Mucosa of descending colon (tissue), 3 donors: ENCODE measurements at regions not wholly inside any gene's neighbourhood (a gene's known extent, or its start where the extent isn't known, plus 50 kb on each side); places are given as distances from the start of the nearest gene placed in this dataset.
A peak's percentile ranks its signal among the peaks of the same experiment; 100 is the strongest.

Experiments
- ATAC-seq: fragments of 200-7000 bp; cut with Tn5 transposase; one replicate; pipeline ENCODE4 v1.9.1; 2020; ENCODE audit warnings: mild to moderate bottlenecking, moderate library complexity
- DNase-seq, 3 donors: peaks; one replicate each; pipeline ENCODE4 v3.0.0-alpha.2; 2020
- H3K36me3 ChIP-seq: fragments of 200-600 bp; one replicate; pipeline ENCODE4 v1.8.0; 2021; ENCODE audit warnings: low read depth, mild to moderate bottlenecking
- H3K4me1 ChIP-seq: fragments of 200-600 bp; one replicate; pipeline ENCODE4 v1.8.0; 2021; ENCODE audit warnings: low read depth, mild to moderate bottlenecking
- H3K4me3 ChIP-seq: fragments of 200-600 bp; one replicate; pipeline ENCODE4 v1.8.0; 2021; ENCODE audit warnings: mild to moderate bottlenecking
- H3K9me3 ChIP-seq: fragments of 200-600 bp; one replicate; pipeline ENCODE4 v1.8.0; 2021; ENCODE audit warnings: mild to moderate bottlenecking
- CTCF ChIP-seq: fragments of 200-600 bp; IDR thresholded peaks from one replicate; pipeline ENCODE4 v1.8.0; 2022; ENCODE audit warnings: antibody characterized with exemption, mild to moderate bottlenecking
- intact Hi-C, 2 donors: fragments of 100-400 bp; cut with DNase I in 1 of 2; cut with micrococcal nuclease in 1 of 2; formaldehyde crosslinking; loops; one replicate each; pipeline versions ENCODE4 v1.11.0 to v1.11.1; 2022; cut with DNase I, micrococcal nuclease
- donor health status: DM: no; HTN: no; CAD: no; lungs with moderate emphysema.
- donor health status: DM: no; HTN: no; CAD: no.
- donor health status: DM: no; HTN: yes; CAD: no.

DNA sequence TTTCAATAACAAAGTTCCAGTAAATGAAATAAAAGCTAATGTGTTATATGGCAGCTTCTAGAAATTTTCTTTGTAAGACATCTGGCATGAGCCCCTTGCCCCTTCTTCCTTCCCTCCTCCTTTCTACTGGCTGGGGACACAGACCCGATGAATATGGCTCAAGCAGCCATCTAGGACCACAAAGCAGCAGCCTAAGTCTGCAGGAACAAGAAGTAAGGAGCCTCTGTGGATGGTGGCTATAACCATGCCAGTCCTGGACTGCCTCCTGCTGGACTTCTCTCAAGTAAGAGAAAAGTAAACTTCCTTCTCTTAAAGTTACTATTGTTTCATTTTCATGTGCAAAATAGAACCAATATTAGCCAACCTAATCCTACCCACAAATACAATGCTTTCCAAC is 114.9 kb upstream of the DST start:
- peak; percentile 19 for TF ChIP-seq CTCF
- Histone ChIP-seq H3K4me1 (peaks cover 3% of the 10 kb centered on the region), H3K36me3 (no peaks in the 10 kb centered on the region), H3K9me3 (no peaks in the 10 kb centered on the region), H3K4me3 (no peak overlapping the region)
- DNase-seq (peak in 1 of 3 donors; percentile 82), ATAC-seq (peak; percentile 82)
- intact Hi-C loops: loop anchor here (2.0 to 5.0 kb wide), 2 partner anchors 45 to 49 kb away; no protein-coding TSS in a partner anchor

GRCh38 chr6:56756791-56757587 is 114.3 kb upstream of the DST start:
- Histone ChIP-seq H3K9me3 (no peaks in the 10 kb centered on the region), H3K36me3 (no peaks in the 10 kb centered on the region), H3K4me1 (peaks cover 3% of the 10 kb centered on the region), H3K4me3 (no peak overlapping the region)
- no peak for TF ChIP-seq CTCF
- ATAC-seq (no peak), DNase-seq (no peak)
- intact Hi-C loops: loop anchor here (2.0 to 5.0 kb wide), 2 partner anchors 45 to 48 kb away; no protein-coding TSS in a partner anchor

DNA sequence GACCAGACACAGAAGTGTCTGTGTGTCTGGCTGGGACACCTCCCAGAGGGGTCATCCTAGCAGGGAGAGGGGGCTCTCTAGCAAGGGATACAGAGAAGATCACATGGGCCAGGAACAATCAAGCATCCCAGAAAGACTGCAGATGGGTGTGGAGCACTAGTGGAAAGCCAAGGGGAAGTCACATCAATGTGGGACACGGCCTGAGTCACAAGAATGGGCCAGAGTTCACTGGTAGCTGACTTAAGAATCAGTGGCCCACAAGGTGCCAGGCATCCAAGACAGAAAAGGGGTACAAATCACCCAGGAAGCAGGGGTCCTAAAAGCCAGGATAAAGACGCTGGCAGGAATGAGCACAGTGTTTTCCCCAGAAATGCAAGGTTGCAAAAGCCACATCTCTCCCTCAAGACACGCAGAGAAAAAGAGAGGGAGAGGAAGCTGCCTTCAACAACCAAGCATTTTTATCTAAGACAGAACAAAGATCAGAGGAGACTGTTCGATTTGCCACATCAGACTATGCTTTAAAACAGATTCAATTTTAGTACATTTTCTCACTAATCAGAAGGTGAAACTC is 113.6 kb upstream of the DST start:
- Histone ChIP-seq H3K4me3 (no peak overlapping the region), H3K9me3 (no peaks in the 10 kb centered on the region), H3K36me3 (no peaks in the 10 kb centered on the region), H3K4me1 (peaks cover 3% of the 10 kb centered on the region)
- DNase-seq: no peak
- peak; percentile 75 for ATAC-seq
- no peak for TF ChIP-seq CTCF
- intact Hi-C loops: loop anchor here (2.0 to 5.0 kb wide), 2 partner anchors 44 to 48 kb away; no protein-coding TSS in a partner anchor

- no peaks in the 10 kb centered on the region for H3K36me3 ChIP-seq
- no peaks in the 10 kb centered on the region for H3K4me1 ChIP-seq
- H3K4me3 ChIP-seq: no peak overlapping the region
- ATAC-seq (no peak), DNase-seq (no peak)
- intact Hi-C loops: loop anchor here in 1 of 2 donors (5.0 kb wide), 1 partner anchor 43 kb away; no protein-coding TSS in a partner anchor
- TF ChIP-seq CTCF: no peak
- H3K9me3 ChIP-seq: no peaks in the 10 kb centered on the region
Observed at GRCh38 chr6:56755040-56755439, 112.4 kb upstream of the DST start.

- intact Hi-C loops: no loop called here
- H3K36me3 ChIP-seq: no peaks in the 10 kb centered on the region
- H3K4me3 ChIP-seq: no peak overlapping the region
- TF ChIP-seq CTCF: no peak
- no peaks in the 10 kb centered on the region for H3K4me1 ChIP-seq
- ATAC-seq: no peak
- DNase-seq: no peak
- H3K9me3 ChIP-seq: no peaks in the 10 kb centered on the region
Observed at GRCh38 chr6:56753811-56754210, 111.1 kb upstream of the DST start.
